ENCODE measurements at regions not wholly inside any gene's neighbourhood (a gene's known extent, or its start where the extent isn't known, plus 50 kb on each side); places are given as distances from the start of the nearest gene placed in this dataset.

DNA sequence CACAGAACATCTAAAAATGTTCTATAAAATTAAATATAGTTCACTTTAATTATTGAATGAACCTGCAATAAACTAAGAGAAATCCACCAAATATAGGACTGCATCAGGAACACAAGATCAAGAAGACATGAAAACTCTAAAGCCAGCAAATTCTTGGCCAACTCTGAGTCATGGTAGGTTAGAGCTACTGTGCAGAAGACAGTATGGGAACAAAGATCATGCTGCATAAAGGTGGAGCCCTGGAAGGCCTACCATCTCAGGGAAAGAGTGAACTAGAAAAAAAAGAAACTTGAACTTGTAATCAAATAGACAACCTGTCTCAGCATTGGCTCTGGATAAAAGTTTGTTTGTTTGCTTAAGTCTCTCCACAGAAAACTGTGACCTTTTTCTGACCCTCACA, 66.9 kb upstream of the CNOT2 start:
- no peak overlapping the region for H3K4me3 ChIP-seq

DNA sequence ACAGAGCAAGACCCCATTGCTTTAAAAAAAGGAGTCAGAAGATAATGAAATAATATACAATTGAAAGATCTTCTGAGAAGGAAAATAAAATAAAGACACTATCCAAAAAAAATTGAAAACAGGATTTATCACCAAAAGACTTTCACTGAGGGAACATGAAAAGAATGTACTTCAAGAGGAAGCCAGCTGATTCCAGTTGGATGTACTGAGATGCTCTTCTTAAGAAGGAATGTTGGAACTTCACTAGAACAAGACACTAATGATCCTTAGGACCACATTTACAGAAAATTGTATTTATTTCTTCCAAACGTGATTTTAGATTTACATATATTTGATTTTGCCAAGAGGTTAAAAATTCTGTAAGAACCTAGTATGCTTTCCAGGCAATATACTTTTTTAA, 65.6 kb upstream of the CNOT2 start:
- H3K9me3 ChIP-seq = no peaks in the 10 kb centered on the region
- intact Hi-C loops (cut with DNase I) = no loop called here
- H3K4me1 ChIP-seq = no peaks in the 10 kb centered on the region
- DNase-seq (ENCODE audit: extremely low spot score) = no peak
- H3K27me3 ChIP-seq = no peaks in the 10 kb centered on the region
- H3K36me3 ChIP-seq = no peaks in the 10 kb centered on the region
- TF ChIP-seq POLR2AphosphoS5 (IDR thresholded peaks at IDR 0.05) = no peak
- TF ChIP-seq EP300 (IDR thresholded peaks at IDR 0.05) = no peak
- no peak for TF ChIP-seq POLR2A (IDR thresholded peaks at IDR 0.05; ENCODE audit: low read depth)
- TF ChIP-seq, protein P1, sequence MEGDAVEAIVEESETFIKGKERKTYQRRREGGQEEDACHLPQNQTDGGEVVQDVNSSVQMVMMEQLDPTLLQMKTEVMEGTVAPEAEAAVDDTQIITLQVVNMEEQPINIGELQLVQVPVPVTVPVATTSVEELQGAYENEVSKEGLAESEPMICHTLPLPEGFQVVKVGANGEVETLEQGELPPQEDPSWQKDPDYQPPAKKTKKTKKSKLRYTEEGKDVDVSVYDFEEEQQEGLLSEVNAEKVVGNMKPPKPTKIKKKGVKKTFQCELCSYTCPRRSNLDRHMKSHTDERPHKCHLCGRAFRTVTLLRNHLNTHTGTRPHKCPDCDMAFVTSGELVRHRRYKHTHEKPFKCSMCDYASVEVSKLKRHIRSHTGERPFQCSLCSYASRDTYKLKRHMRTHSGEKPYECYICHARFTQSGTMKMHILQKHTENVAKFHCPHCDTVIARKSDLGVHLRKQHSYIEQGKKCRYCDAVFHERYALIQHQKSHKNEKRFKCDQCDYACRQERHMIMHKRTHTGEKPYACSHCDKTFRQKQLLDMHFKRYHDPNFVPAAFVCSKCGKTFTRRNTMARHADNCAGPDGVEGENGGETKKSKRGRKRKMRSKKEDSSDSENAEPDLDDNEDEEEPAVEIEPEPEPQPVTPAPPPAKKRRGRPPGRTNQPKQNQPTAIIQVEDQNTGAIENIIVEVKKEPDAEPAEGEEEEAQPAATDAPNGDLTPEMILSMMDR (IDR thresholded peaks at IDR 0.05) = no peak
- WGBS = 64% methylated on average over 1 of the region's 1 CpG
- H3K4me3 ChIP-seq = no peak overlapping the region
- peak overlapping the region in 3 of 4 donors; percentile 12 to 67 (median 14) for H3K27ac ChIP-seq (replicated peaks in 1 of 4)

More for the DNA sequence above, 66.9 kb upstream of the CNOT2 start:
- DNase-seq (ENCODE audit: extremely low spot score) = no peak
- no peak overlapping the region for H3K27ac ChIP-seq (replicated peaks in 1 of 4)
- no peaks in the 10 kb centered on the region for H3K9me3 ChIP-seq
- H3K36me3 ChIP-seq = no peaks in the 10 kb centered on the region
- intact Hi-C loops (cut with DNase I) = no loop called here
- H3K4me1 ChIP-seq = no peaks in the 10 kb centered on the region
- H3K27me3 ChIP-seq = no peaks in the 10 kb centered on the region
- no peak for TF ChIP-seq POLR2AphosphoS5 (IDR thresholded peaks at IDR 0.05)
- TF ChIP-seq, protein P1 (IDR thresholded peaks at IDR 0.05) = no peak

DNA sequence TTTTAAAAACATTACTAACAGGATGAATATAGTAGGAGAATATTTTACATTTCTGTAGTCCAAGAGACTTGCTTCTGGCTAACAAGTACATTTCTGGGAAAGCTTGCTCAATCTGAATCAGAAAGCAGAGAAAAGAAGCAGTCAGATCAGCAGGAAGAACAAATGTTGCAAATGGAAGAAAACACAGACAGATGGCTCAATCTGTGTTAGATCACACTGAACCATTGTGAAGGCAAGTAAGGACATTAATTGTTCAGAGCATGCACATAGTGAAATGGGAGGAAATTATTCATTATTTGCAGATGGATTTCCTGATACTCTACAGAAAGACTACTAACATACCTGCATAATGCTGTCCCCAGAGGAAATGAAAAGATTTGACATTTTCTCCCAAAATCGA, 65.2 kb upstream of the CNOT2 start:
- H3K9me3 ChIP-seq = no peaks in the 10 kb centered on the region
- DNase-seq (ENCODE audit: extremely low spot score) = no peak
- H3K36me3 ChIP-seq = no peaks in the 10 kb centered on the region
- peak overlapping the region in 2 of 4 donors; percentile 34 to 67 for H3K27ac ChIP-seq (replicated peaks in 1 of 4)
- H3K4me3 ChIP-seq = peak overlapping the region in 1 of 4 donors; percentile 13
- H3K27me3 ChIP-seq = no peaks in the 10 kb centered on the region
- intact Hi-C loops (cut with DNase I) = no loop called here
- TF ChIP-seq, protein P1 (IDR thresholded peaks at IDR 0.05) = no peak
- TF ChIP-seq POLR2AphosphoS5 (IDR thresholded peaks at IDR 0.05) (peak in 1 of 2 donors; percentile 19), EP300 (IDR thresholded peaks at IDR 0.05) (no peak), POLR2A (IDR thresholded peaks at IDR 0.05; ENCODE audit: low read depth) (no peak)
- 67% methylated on average over 1 of the region's 1 CpG for WGBS
- H3K4me1 ChIP-seq = no peaks in the 10 kb centered on the region

DNA sequence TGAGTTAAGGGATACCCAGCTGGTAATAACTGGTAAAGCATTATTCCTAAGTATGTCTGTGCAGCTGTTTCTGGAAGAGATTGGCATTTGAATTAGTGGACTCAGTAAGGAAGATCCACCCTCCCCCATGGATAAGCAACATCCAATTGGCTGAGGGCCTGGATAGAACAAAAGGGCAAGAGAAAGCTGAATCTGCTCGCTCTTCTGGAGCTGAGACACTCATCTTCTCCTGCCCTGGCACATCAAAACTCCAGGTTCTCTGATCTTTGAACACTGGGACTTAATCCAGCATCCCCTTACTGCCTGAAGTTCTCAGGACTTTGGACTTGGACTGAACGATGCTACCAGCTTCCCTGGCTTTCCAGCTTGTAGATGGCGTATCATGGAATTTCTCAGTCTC, 63.1 kb upstream of the CNOT2 start:
- intact Hi-C loops (cut with DNase I) = no loop called here
- TF ChIP-seq, protein P1 (IDR thresholded peaks at IDR 0.05) = no peak
- TF ChIP-seq EP300 (IDR thresholded peaks at IDR 0.05) (no peak), POLR2AphosphoS5 (IDR thresholded peaks at IDR 0.05) (no peak), POLR2A (IDR thresholded peaks at IDR 0.05; ENCODE audit: low read depth) (no peak)
- no peak overlapping the region for H3K27ac ChIP-seq (replicated peaks in 1 of 4)
- H3K27me3 ChIP-seq = no peaks in the 10 kb centered on the region
- H3K4me1 ChIP-seq = no peaks in the 10 kb centered on the region
- H3K36me3 ChIP-seq = no peaks in the 10 kb centered on the region
- H3K9me3 ChIP-seq = no peaks in the 10 kb centered on the region
- DNase-seq (ENCODE audit: extremely low spot score) = no peak
- 93% methylated on average over 3 of the region's 3 CpGs for WGBS
- no peak overlapping the region for H3K4me3 ChIP-seq

DNA sequence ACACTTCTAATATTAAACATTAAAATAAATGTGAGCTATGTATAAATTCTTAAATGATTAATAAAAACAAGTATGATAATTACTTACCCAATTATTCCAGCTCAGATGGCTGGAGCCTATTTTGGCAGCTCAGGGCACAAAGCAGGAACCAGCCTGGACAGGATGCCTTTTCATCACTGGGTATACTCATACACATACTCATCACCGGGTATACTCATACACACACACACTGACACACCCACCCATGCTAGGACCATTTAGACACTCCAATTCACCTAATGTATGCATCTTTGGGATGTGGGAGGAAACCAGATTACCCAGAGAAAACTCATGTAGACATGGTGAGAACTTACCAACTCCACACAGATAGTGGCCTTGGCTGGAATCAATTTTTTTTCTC, 57.9 kb upstream of the CNOT2 start:
- no peaks in the 10 kb centered on the region for H3K27me3 ChIP-seq
- intact Hi-C loops (cut with DNase I) = no loop called here
- H3K9me3 ChIP-seq = no peaks in the 10 kb centered on the region
- TF ChIP-seq POLR2A (IDR thresholded peaks at IDR 0.05; ENCODE audit: low read depth) (no peak), EP300 (IDR thresholded peaks at IDR 0.05) (no peak), POLR2AphosphoS5 (IDR thresholded peaks at IDR 0.05) (no peak)
- TF ChIP-seq, protein P1 (IDR thresholded peaks at IDR 0.05) = no peak
- no peaks in the 10 kb centered on the region for H3K36me3 ChIP-seq
- DNase-seq (ENCODE audit: extremely low spot score) = no peak
- H3K27ac ChIP-seq (replicated peaks in 1 of 4) = no peak overlapping the region
- WGBS = 89% methylated on average over 1 of the region's 1 CpG
- no peak overlapping the region for H3K4me3 ChIP-seq
- H3K4me1 ChIP-seq = no peaks in the 10 kb centered on the region
